Natural killer cell (primary cell): ENCODE measurements at regions not wholly inside any gene's neighbourhood (a gene's known extent, or its start where the extent isn't known, plus 50 kb on each side); places are given as distances from the start of the nearest gene placed in this dataset.

Experiments used
- ATAC-seq, 3 donors: fragments of 150-1000 bp in 2 of 3; fragments of 200-7000 bp in 1 of 3; cut with Tn5 transposase; 1 replicate in 1 of 3; 2 replicates in 2 of 3; pipeline ENCODE4 v1.10.0; 2021; ENCODE audit warnings: mild to moderate bottlenecking in 2 of 3, moderate library complexity in 2 of 3
- DNase-seq, 2 donors: peaks; one replicate each; pipeline versions ENCODE4 v3.0.0 to v3.0.0-alpha.2; 2013 to 2021; ENCODE audit warnings: mixed read lengths in 1 of 2
- H3K27ac ChIP-seq: one replicate; pipeline ENCODE4 v1.5.1; 2013; ENCODE audit warnings: mild to moderate bottlenecking, low read length
- H3K27me3 ChIP-seq: one replicate; pipeline ENCODE4 v1.6.1; 2013; ENCODE audit warnings: low read length; ENCODE audit not compliant: control insufficient read depth, insufficient read depth
- H3K36me3 ChIP-seq: one replicate; pipeline ENCODE4 v1.6.1; 2013; ENCODE audit warnings: low read length; ENCODE audit not compliant: control insufficient read depth, insufficient read depth
- H3K4me1 ChIP-seq: one replicate; pipeline ENCODE4 v1.6.1; 2013; ENCODE audit warnings: low read length; ENCODE audit not compliant: control insufficient read depth, insufficient read depth
- H3K4me3 ChIP-seq: one replicate; pipeline ENCODE4 v1.5.1; 2013; ENCODE audit warnings: low read length
- H3K9me3 ChIP-seq: one replicate; pipeline ENCODE4 v1.6.1; 2013; ENCODE audit warnings: low read length; ENCODE audit not compliant: control insufficient read depth, insufficient read depth
- H3K27ac Mint-ChIP-seq, 2 donors: one replicate each; pipeline ENCODE4 v1.8.0; 2022; ENCODE audit warnings: mild to moderate bottlenecking in 2 of 2, mixed read lengths in 2 of 2, moderate library complexity in 1 of 2
- H3K27me3 Mint-ChIP-seq, 2 donors: one replicate each; pipeline ENCODE4 v1.8.0; 2022; ENCODE audit warnings: low read depth in 2 of 2, mixed read lengths in 2 of 2
- H3K36me3 Mint-ChIP-seq: one replicate; pipeline ENCODE4 v1.8.0; 2022; ENCODE audit warnings: mixed read lengths
- H3K4me1 Mint-ChIP-seq, 2 donors: one replicate each; pipeline ENCODE4 v1.8.0; 2022; ENCODE audit warnings: mixed read lengths in 2 of 2
- H3K4me3 Mint-ChIP-seq: one replicate; pipeline ENCODE4 v1.8.0; 2022; ENCODE audit warnings: mild to moderate bottlenecking, moderate library complexity, mixed read lengths
- H3K9me3 Mint-ChIP-seq, 2 donors: one replicate each; pipeline ENCODE4 v1.8.0; 2022; ENCODE audit warnings: mixed read lengths in 2 of 2
- CTCF ChIP-seq: fragments of 200-600 bp; IDR thresholded peaks from one replicate; pipeline ENCODE4 v1.8.0; 2022; ENCODE audit warnings: antibody characterized with exemption
- WGBS: methylation state at CpG from one replicate; pipeline ENCODE4 v1.1.7; 2013; ENCODE audit warnings: missing lambda C conversion rate; ENCODE audit not compliant: insufficient coverage; 5-methylcytosine and 5-hydroxymethylcytosine counted together
- intact Hi-C: fragments of 100-400 bp; cut with micrococcal nuclease; formaldehyde crosslinking; loops from one replicate; pipeline ENCODE4 v1.14.2; 2022

DNA sequence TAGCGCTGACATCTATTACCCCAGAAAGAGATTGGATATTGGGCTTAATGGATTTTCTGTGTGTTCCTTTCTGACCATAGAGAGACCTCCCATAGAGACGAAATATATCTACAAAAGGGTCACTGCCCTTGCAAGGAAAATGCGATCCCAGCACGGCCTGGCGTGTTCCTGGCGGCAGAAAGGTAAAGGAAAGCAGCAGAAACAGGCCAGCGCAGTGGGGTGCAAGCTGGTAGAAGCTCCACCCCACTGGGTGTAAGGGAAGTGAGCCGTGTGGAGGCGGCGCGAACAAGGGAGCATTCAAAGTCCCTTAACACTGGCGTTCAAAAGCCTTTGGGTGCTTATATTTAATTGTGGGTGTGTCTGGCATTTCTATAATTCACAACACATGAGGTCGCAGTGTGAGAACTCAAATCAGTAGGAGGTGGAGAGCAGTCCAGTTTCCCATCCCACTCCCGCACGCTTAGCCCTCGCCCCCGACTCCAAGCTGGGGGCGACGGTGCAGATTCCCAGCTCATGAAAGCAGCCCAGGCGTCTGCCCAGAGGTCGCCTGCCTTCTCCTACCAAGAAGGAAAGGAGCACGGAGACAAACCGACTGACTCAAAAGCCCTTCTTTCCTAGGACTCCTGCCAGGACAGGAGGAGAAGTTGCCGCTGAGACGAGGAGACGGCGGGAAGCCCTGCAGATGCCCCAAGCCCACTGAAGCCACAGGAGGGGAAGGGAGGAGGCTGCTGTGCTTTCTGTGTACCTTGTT, 478.4 kb downstream of the FOXO1 start:
- Mint-ChIP-seq H3K27ac (peak overlapping the region in 1 of 2 donors; percentile 44), H3K4me3 (peak overlapping the region; percentile 9), H3K4me1 (peaks cover 32 to 37% of the 10 kb centered on the region in 2 donors), H3K36me3 (no peaks in the 10 kb centered on the region), H3K27me3 (no peaks in the 10 kb centered on the region), H3K9me3 (no peaks in the 10 kb centered on the region)
- ATAC-seq (no peak), DNase-seq (peak in 1 of 2 donors; percentile 82)
- no peaks in the 10 kb centered on the region for H3K9me3 ChIP-seq
- peaks cover 50% of the 10 kb centered on the region for H3K4me1 ChIP-seq
- no peak overlapping the region for H3K4me3 ChIP-seq
- intact Hi-C loops = no loop called here
- WGBS = 91% methylated on average over 25 of the region's 27 CpGs
- H3K27ac ChIP-seq = no peak overlapping the region
- H3K27me3 ChIP-seq = no peaks in the 10 kb centered on the region
- H3K36me3 ChIP-seq = no peaks in the 10 kb centered on the region
- TF ChIP-seq CTCF = no peak

DNA sequence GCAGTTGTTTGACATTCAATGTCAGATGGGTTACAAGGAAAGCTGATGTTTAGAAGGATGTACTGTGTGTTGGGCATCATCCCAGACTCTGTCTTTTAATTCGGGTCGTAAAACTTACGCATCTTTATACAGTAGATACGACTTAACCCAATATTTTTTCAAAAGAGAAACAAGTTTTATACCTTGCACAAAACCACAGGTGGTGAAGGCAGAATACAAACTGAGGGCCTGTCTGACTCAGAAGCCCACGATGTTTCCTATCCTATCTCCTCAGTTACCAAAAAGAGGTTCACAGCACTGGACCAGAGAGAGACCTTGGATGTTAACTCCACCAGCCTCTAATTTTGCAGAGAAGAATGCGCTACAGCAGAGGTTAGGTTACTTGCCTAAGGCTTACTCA, 477.0 kb downstream of the FOXO1 start:
- ATAC-seq = no peak
- H3K4me1 ChIP-seq = peaks cover 50% of the 10 kb centered on the region
- H3K36me3 ChIP-seq = no peaks in the 10 kb centered on the region
- H3K27ac ChIP-seq = no peak overlapping the region
- no peaks in the 10 kb centered on the region for H3K9me3 ChIP-seq
- TF ChIP-seq CTCF = no peak
- intact Hi-C loops = no loop called here
- no peak overlapping the region for H3K4me3 Mint-ChIP-seq
- no peaks in the 10 kb centered on the region for H3K27me3 ChIP-seq
- peak in 1 of 2 donors; percentile 46 for DNase-seq
- H3K27me3 Mint-ChIP-seq = peaks cover 3 to 13% of the 10 kb centered on the region in 2 donors
- no peaks in the 10 kb centered on the region for H3K9me3 Mint-ChIP-seq
- H3K4me3 ChIP-seq = no peak overlapping the region
- WGBS = 81% methylated on average over 6 of the region's 6 CpGs
- peaks cover 32 to 37% of the 10 kb centered on the region in 2 donors for H3K4me1 Mint-ChIP-seq
- H3K36me3 Mint-ChIP-seq = no peaks in the 10 kb centered on the region
- H3K27ac Mint-ChIP-seq = no peak overlapping the region

- Histone ChIP-seq H3K27ac (no peak overlapping the region), H3K36me3 (no peaks in the 10 kb centered on the region), H3K27me3 (no peaks in the 10 kb centered on the region), H3K4me1 (peaks cover 50% of the 10 kb centered on the region), H3K9me3 (no peaks in the 10 kb centered on the region), H3K4me3 (no peak overlapping the region)
- ATAC-seq (no peak), DNase-seq (no peak)
- intact Hi-C loops = no loop called here
- H3K4me1 Mint-ChIP-seq = peaks cover 32 to 37% of the 10 kb centered on the region in 2 donors
- peak overlapping the region in 1 of 2 donors; percentile 51 for H3K27ac Mint-ChIP-seq
- H3K36me3 Mint-ChIP-seq = no peaks in the 10 kb centered on the region
- H3K4me3 Mint-ChIP-seq = no peak overlapping the region
- H3K9me3 Mint-ChIP-seq = no peaks in the 10 kb centered on the region
- H3K27me3 Mint-ChIP-seq = peaks cover 7 to 14% of the 10 kb centered on the region in 2 donors
- no peak for TF ChIP-seq CTCF
- 90% methylated on average over 6 of the region's 6 CpGs for WGBS
Observed at GRCh38 chr13:40189898-40190630, 476.4 kb downstream of the FOXO1 start.
